SU-DHL-6 (cell line): ENCODE measurements at regions not wholly inside any gene's neighbourhood (a gene's known extent, or its start where the extent isn't known, plus 50 kb on each side); places are given as distances from the start of the nearest gene placed in this dataset.

Experiments used
- EZH2phosphoT487 ChIP-seq: fragments of 200-600 bp; sonication (generic), shearing (Covaris generic); conservative IDR thresholded peaks from 2 replicates; pipeline ENCODE4 v1.6.1; 2018; ENCODE audit warnings: mild to moderate bottlenecking, antibody characterized with exemption, low read length, moderate library complexity, mixed read lengths
- TF ChIP-seq, protein P1 (sequence below): fragments of 200-600 bp; sonication (generic); IDR thresholded peaks from one replicate; pipeline ENCODE4 v1.5.1; 2017; ENCODE audit warnings: antibody characterized with exemption, mild to moderate bottlenecking, low read length, moderate library complexity; ENCODE audit not compliant: insufficient read depth, poor library complexity, severe bottlenecking

DNA sequence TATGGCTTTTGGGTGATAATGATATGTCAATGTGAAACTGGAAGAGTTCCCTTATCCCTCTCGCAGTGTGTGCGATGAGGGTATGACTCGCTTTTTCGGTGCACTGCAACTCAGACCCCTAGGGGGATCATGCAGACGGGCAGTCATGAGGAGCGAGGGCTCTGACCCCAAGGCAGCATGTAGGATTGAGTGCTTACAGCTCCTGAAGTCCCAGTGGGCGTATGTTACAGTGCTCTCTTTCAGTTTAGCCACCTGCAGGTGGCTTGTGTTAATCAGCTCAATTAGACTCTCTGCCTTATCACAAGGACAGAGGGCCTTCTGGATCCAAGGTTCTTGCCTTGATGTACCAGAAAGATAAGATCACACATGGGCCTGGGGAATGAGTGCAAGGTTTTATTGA lies 1269.9 kb upstream of the GYPC start:
- TF ChIP-seq, protein P1, sequence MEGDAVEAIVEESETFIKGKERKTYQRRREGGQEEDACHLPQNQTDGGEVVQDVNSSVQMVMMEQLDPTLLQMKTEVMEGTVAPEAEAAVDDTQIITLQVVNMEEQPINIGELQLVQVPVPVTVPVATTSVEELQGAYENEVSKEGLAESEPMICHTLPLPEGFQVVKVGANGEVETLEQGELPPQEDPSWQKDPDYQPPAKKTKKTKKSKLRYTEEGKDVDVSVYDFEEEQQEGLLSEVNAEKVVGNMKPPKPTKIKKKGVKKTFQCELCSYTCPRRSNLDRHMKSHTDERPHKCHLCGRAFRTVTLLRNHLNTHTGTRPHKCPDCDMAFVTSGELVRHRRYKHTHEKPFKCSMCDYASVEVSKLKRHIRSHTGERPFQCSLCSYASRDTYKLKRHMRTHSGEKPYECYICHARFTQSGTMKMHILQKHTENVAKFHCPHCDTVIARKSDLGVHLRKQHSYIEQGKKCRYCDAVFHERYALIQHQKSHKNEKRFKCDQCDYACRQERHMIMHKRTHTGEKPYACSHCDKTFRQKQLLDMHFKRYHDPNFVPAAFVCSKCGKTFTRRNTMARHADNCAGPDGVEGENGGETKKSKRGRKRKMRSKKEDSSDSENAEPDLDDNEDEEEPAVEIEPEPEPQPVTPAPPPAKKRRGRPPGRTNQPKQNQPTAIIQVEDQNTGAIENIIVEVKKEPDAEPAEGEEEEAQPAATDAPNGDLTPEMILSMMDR = no peak
- TF ChIP-seq EZH2phosphoT487 = no peak
